SK-N-SH treated with all-trans-retinoic acid at 6 μM for 48 hours (cell line): ENCODE measurements at regions not wholly inside any gene's neighbourhood (a gene's known extent, or its start where the extent isn't known, plus 50 kb on each side); places are given as distances from the start of the nearest gene placed in this dataset.

Source experiments
- ATAC-seq: fragments of 200-7000 bp; cut with Tn5 transposase; 3 replicates; pipeline ENCODE4 v1.9.1; 2020; ENCODE audit warnings: mild to moderate bottlenecking, moderate library complexity
- ARNTL ChIP-seq: fragments of 450-650 bp; formaldehyde crosslinking; IDR thresholded peaks from 2 replicates; pipeline ENCODE4 v1.5.0; 2020; ENCODE audit warnings: low read depth, mild to moderate bottlenecking, moderate library complexity, borderline replicate concordance
- BACH2 ChIP-seq: fragments of 250-450 bp; sonication (Bioruptor Pico); IDR thresholded peaks from 2 replicates; pipeline ENCODE4 v1.9.0; 2021; ENCODE audit warnings: mild to moderate bottlenecking, borderline replicate concordance
- CSDC2 ChIP-seq: fragments of 250-450 bp; sonication (Bioruptor Pico); IDR thresholded peaks from 2 replicates; pipeline ENCODE4 v1.5.0; 2020; ENCODE audit warnings: mild to moderate bottlenecking, moderate library complexity
- GLIS3 ChIP-seq: fragments of 250-450 bp; sonication (Bioruptor Pico); IDR thresholded peaks from 2 replicates; pipeline ENCODE4 v1.5.0; 2020; ENCODE audit warnings: mild to moderate bottlenecking, moderate library complexity
- ISL1 ChIP-seq: fragments of 250-450 bp; sonication (Bioruptor Pico); IDR thresholded peaks from 2 replicates; pipeline ENCODE4 v2.1.2; 2022; ENCODE audit warnings: mild to moderate bottlenecking, moderate library complexity
- OSR1 ChIP-seq: fragments of 250-450 bp; sonication (Bioruptor Pico); IDR thresholded peaks from 2 replicates; pipeline ENCODE4 v1.8.0; 2022; ENCODE audit warnings: moderate library complexity, mild to moderate bottlenecking, inconsistent platforms
- PATZ1 ChIP-seq: fragments of 250-450 bp; sonication (Bioruptor Pico); IDR thresholded peaks from 2 replicates; pipeline ENCODE4 v1.8.0; 2020; ENCODE audit warnings: mild to moderate bottlenecking, moderate library complexity, borderline replicate concordance
- POU6F1 ChIP-seq: fragments of 250-450 bp; sonication (Bioruptor Pico); IDR thresholded peaks from 2 replicates; pipeline ENCODE4 v1.8.0; 2021; ENCODE audit warnings: low read depth, mild to moderate bottlenecking, moderate library complexity, borderline replicate concordance
- PPARA ChIP-seq: fragments of 250-450 bp; sonication (Bioruptor Pico); IDR thresholded peaks from 2 replicates; pipeline ENCODE4 v1.5.0; 2020; ENCODE audit warnings: mild to moderate bottlenecking, borderline replicate concordance
- RARB ChIP-seq: fragments of 250-450 bp; sonication (Bioruptor Pico); IDR thresholded peaks from 2 replicates; pipeline ENCODE4 v1.8.0; 2021; ENCODE audit warnings: mild to moderate bottlenecking, moderate library complexity
- SNAI2 ChIP-seq: fragments of 250-450 bp; sonication (Bioruptor Pico); IDR thresholded peaks from 2 replicates; pipeline ENCODE4 v1.5.0; 2020; ENCODE audit warnings: mild to moderate bottlenecking, moderate library complexity
- TOX ChIP-seq: fragments of 250-450 bp; sonication (Bioruptor Pico); IDR thresholded peaks from 2 replicates; pipeline ENCODE4 v1.8.0; 2021; ENCODE audit warnings: mild to moderate bottlenecking, moderate library complexity, borderline replicate concordance
- ZFP3 ChIP-seq: fragments of 250-450 bp; sonication (Bioruptor Pico); IDR thresholded peaks from 2 replicates; pipeline ENCODE4 v1.5.0; 2020; ENCODE audit warnings: mild to moderate bottlenecking, moderate library complexity
- ZFP30 ChIP-seq: fragments of 450-650 bp; formaldehyde crosslinking; IDR thresholded peaks from 2 replicates; pipeline ENCODE4 v1.5.0; 2022; ENCODE audit warnings: mild to moderate bottlenecking, moderate library complexity
- ZNF565 ChIP-seq: fragments of 450-650 bp; formaldehyde crosslinking; conservative IDR thresholded peaks from 2 replicates; pipeline ENCODE4 v1.5.0; 2020; ENCODE audit warnings: low read depth, mild to moderate bottlenecking, moderate library complexity
- ZNF70 ChIP-seq: fragments of 450-650 bp; formaldehyde crosslinking; IDR thresholded peaks from 2 replicates; pipeline ENCODE4 v1.5.0; 2020; ENCODE audit warnings: mild to moderate bottlenecking, moderate library complexity
- ZNF8 ChIP-seq: fragments of 450-650 bp; formaldehyde crosslinking; IDR thresholded peaks from 2 replicates; pipeline ENCODE4 v1.5.0; 2020; ENCODE audit warnings: mild to moderate bottlenecking, moderate library complexity
- TF ChIP-seq, protein P1 (sequence below): fragments of 250-450 bp; sonication (Bioruptor Pico); IDR thresholded peaks from 2 replicates; pipeline ENCODE4 v1.5.1; 2021; ENCODE audit warnings: mild to moderate bottlenecking, moderate library complexity
- TF ChIP-seq, protein P2 (sequence below): fragments of 250-450 bp; sonication (Bioruptor Pico); IDR thresholded peaks from 2 replicates; pipeline ENCODE4 v1.5.1; 2020; ENCODE audit warnings: low read depth, mild to moderate bottlenecking, moderate library complexity

GRCh38 chr16:65537336-65537735, 415.5 kb upstream of the CDH11 start:
- TF ChIP-seq TOX (CRISPR knock-in tag) = no peak
- no peak for ATAC-seq

- ATAC-seq = no peak
- TF ChIP-seq ISL1 (CRISPR knock-in tag) (no peak), TOX (CRISPR knock-in tag) (no peak), ZNF565 (CRISPR knock-in tag) (no peak), ZFP3 (CRISPR knock-in tag) (no peak), GLIS3 (CRISPR knock-in tag) (no peak), PPARA (no peak), OSR1 (CRISPR knock-in tag) (no peak), ZNF8 (CRISPR knock-in tag) (no peak), ARNTL (CRISPR knock-in tag) (no peak), ZFP30 (CRISPR knock-in tag) (no peak), POU6F1 (CRISPR knock-in tag) (no peak), SNAI2 (CRISPR knock-in tag) (no peak), PATZ1 (CRISPR knock-in tag) (no peak), CSDC2 (no peak), BACH2 (CRISPR knock-in tag) (no peak), RARB (no peak)
- TF ChIP-seq, protein P1, sequence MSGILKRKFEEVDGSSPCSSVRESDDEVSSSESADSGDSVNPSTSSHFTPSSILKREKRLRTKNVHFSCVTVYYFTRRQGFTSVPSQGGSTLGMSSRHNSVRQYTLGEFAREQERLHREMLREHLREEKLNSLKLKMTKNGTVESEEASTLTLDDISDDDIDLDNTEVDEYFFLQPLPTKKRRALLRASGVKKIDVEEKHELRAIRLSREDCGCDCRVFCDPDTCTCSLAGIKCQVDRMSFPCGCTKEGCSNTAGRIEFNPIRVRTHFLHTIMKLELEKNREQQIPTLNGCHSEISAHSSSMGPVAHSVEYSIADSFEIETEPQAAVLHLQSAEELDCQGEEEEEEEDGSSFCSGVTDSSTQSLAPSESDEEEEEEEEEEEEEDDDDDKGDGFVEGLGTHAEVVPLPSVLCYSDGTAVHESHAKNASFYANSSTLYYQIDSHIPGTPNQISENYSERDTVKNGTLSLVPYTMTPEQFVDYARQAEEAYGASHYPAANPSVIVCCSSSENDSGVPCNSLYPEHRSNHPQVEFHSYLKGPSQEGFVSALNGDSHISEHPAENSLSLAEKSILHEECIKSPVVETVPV = no peak
- TF ChIP-seq, all 23 proteins: peak for 0
Observed at GRCh38 chr16:65534121-65534528, 412.3 kb upstream of the CDH11 start.

GRCh38 chr16:65532846-65533245, 411.0 kb upstream of the CDH11 start:
- no peak for ATAC-seq
- TF ChIP-seq ISL1 (CRISPR knock-in tag) (no peak), ZNF565 (CRISPR knock-in tag) (no peak), ARNTL (CRISPR knock-in tag) (no peak), ZNF70 (CRISPR knock-in tag) (no peak)

DNA sequence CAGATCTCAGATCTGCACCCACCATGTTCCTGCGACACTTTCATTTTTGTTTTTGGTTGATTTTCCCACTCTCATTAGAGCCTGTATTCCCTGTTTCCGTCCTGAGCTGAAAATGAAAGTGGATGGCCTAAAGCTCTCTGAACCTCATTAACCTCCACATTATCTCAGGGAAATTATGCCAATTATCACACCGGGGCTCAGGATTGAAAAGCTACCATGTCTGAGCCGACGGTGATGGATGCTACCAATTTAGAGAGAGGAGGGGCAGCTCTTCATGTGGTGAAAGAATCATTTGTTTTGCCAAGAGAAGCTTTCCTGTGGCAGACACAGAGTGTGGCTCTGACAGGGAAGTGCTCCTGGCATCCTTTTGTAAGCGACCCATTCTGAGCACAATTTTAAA, 410.4 kb upstream of the CDH11 start:
- ATAC-seq = no peak

More for the DNA sequence above, 410.4 kb upstream of the CDH11 start:
- TF ChIP-seq, protein P2, sequence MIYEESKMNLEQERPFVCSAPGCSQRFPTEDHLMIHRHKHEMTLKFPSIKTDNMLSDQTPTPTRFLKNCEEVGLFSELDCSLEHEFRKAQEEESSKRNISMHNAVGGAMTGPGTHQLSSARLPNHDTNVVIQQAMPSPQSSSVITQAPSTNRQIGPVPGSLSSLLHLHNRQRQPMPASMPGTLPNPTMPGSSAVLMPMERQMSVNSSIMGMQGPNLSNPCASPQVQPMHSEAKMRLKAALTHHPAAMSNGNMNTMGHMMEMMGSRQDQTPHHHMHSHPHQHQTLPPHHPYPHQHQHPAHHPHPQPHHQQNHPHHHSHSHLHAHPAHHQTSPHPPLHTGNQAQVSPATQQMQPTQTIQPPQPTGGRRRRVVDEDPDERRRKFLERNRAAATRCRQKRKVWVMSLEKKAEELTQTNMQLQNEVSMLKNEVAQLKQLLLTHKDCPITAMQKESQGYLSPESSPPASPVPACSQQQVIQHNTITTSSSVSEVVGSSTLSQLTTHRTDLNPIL (CRISPR knock-in tag) = no peak
- TF ChIP-seq TOX (CRISPR knock-in tag) (no peak), PATZ1 (CRISPR knock-in tag) (no peak), BACH2 (CRISPR knock-in tag) (no peak), ZFP3 (CRISPR knock-in tag) (no peak)
